SK-N-SH (cell line): ENCODE measurements at regions not wholly inside any gene's neighbourhood (a gene's known extent, or its start where the extent isn't known, plus 50 kb on each side); places are given as distances from the start of the nearest gene placed in this dataset.

ENCODE experiments used
- CTCF ChIA-PET: fragments of 300-600, 350-600 bp; formaldehyde crosslinking; extraction: SDS; loops from one replicate; lab custom pipeline; 2021; lab: Yijun Ruan, JAX
- POLR2A ChIA-PET: fragments of 350-600 bp; sonication (Branson Sonifier 250); formaldehyde crosslinking; extraction: SDS; loops from one replicate; lab custom pipeline; 2020; ENCODE audit warnings: antibody characterized with exemption, inconsistent platforms; lab: Yijun Ruan, JAX
- DNase-seq: peaks from one replicate; pipeline ENCODE4 v3.0.0; 2012
- H2AFZ ChIP-seq: fragments of 200-600 bp; sonication (generic); 2 replicates; pipeline ENCODE4 v1.8.1; 2016; ENCODE audit warnings: antibody characterized with exemption, mild to moderate bottlenecking, low read depth
- H3F3A ChIP-seq: fragments of 200-600 bp; sonication (generic); replicated peaks from 2 replicates; pipeline ENCODE3; 2016; ENCODE audit warnings: antibody characterized with exemption, mild to moderate bottlenecking; ENCODE audit not compliant: insufficient read depth
- H3K27ac ChIP-seq, 2 experiments: fragments of 200-500 bp in 1 of 2; fragments of 200-600 bp in 1 of 2; sonication (Bioruptor generic) in 1 of 2; sonication (generic), shearing (Covaris generic) in 1 of 2; 2 replicates each; pipeline versions ENCODE4 v1.5.1 to v1.6.1; 2014 to 2016; ENCODE audit warnings: low read depth in 2 of 2, inconsistent platforms in 1 of 2, low read length in 1 of 2, mild to moderate bottlenecking in 1 of 2, mixed read lengths in 1 of 2
- H3K27me3 ChIP-seq: fragments of 200-600 bp; sonication (generic), shearing (Covaris generic); 2 replicates; pipeline ENCODE4 v1.6.1; 2016; ENCODE audit warnings: mixed run types; ENCODE audit not compliant: insufficient read depth
- H3K36me3 ChIP-seq, 2 experiments: fragments of 200-500 bp in 1 of 2; fragments of 200-600 bp in 1 of 2; sonication (Bioruptor generic) in 1 of 2; sonication (generic) in 1 of 2; replicated peaks in 1 of 2; 2 replicates each; pipeline versions ENCODE3 to v1.5.1; 2014 to 2016; ENCODE audit warnings: low read length in 1 of 2, mild to moderate bottlenecking in 1 of 2; ENCODE audit not compliant: insufficient read depth in 2 of 2, control insufficient read depth in 1 of 2
- H3K4me1 ChIP-seq, 2 experiments: fragments of 200-500 bp in 1 of 2; fragments of 200-600 bp in 1 of 2; sonication (Bioruptor generic) in 1 of 2; sonication (generic), shearing (Covaris generic) in 1 of 2; 2 replicates each; pipeline versions ENCODE4 v1.5.1 to v1.6.1; 2014 to 2016; ENCODE audit warnings: low read depth in 1 of 2, low read length in 1 of 2, mixed run types in 1 of 2; ENCODE audit not compliant: insufficient read depth in 2 of 2, control insufficient read depth in 1 of 2
- H3K4me2 ChIP-seq: fragments of 200-600 bp; sonication (generic), shearing (Covaris generic); 2 replicates; pipeline ENCODE4 v1.6.1; 2017; ENCODE audit warnings: mixed run types
- H3K4me3 ChIP-seq, 2 experiments: fragments of 200-500 bp in 1 of 2; fragments of 200-600 bp in 1 of 2; sonication (Bioruptor generic) in 1 of 2; sonication (generic), shearing (Covaris generic) in 1 of 2; 2 replicates each; pipeline versions ENCODE4 v1.5.1 to v1.8.1; 2014 to 2016; ENCODE audit warnings: low read depth in 2 of 2, inconsistent platforms in 1 of 2, low read length in 1 of 2, mild to moderate bottlenecking in 1 of 2, mixed read lengths in 1 of 2, moderate library complexity in 1 of 2
- H3K79me2 ChIP-seq: fragments of 200-600 bp; sonication (generic); 2 replicates; pipeline ENCODE4 v1.8.1; 2017; ENCODE audit warnings: mild to moderate bottlenecking; ENCODE audit not compliant: insufficient read depth
- H3K9ac ChIP-seq: fragments of 200-600 bp; sonication (generic); 2 replicates; pipeline ENCODE4 v1.6.1; 2017; ENCODE audit warnings: mixed run types
- H3K9me2 ChIP-seq: fragments of 200-600 bp; sonication (generic); 2 replicates; pipeline ENCODE4 v1.6.1; 2017; ENCODE audit warnings: mixed run types
- H3K9me3 ChIP-seq: fragments of 200-600 bp; sonication (generic); 2 replicates; pipeline ENCODE4 v1.6.1; 2017; ENCODE audit warnings: mixed run types, mild to moderate bottlenecking, moderate library complexity
- H4K20me1 ChIP-seq: fragments of 200-600 bp; sonication (generic); 2 replicates; pipeline ENCODE4 v1.6.1; 2017; ENCODE audit warnings: mild to moderate bottlenecking, mixed run types; ENCODE audit not compliant: insufficient read depth
- CHD2 ChIP-seq: fragments of 150-350 bp; IDR thresholded peaks from 2 replicates; pipeline ENCODE4 v1.6.1; 2018; ENCODE audit warnings: low read length; ENCODE audit not compliant: partially characterized antibody
- EP300 ChIP-seq, 2 experiments: IDR thresholded peaks; 2 replicates each; pipeline versions ENCODE4 v1.4.0 to v1.6.1; 2012; ENCODE audit warnings: borderline replicate concordance in 1 of 2, low read depth in 1 of 2, low read length in 1 of 2
- GATA2 ChIP-seq: sonication (generic); formaldehyde crosslinking; IDR thresholded peaks from 2 replicates; pipeline ENCODE4 v1.5.0; 2020; ENCODE audit warnings: mild to moderate bottlenecking, missing genetic modification reagents
- IRF3 ChIP-seq: fragments of 150-350 bp; IDR thresholded peaks from 2 replicates; pipeline ENCODE4 v1.6.1; 2016; ENCODE audit warnings: mild to moderate bottlenecking, low read depth, low read length
- NFIC ChIP-seq: IDR thresholded peaks from 2 replicates; pipeline ENCODE4 v1.4.0; 2012; ENCODE audit warnings: borderline replicate concordance
- NRF1 ChIP-seq: IDR thresholded peaks from 2 replicates; pipeline ENCODE4 v1.6.1; 2012; ENCODE audit warnings: low read depth, mild to moderate bottlenecking, low read length
- RAD21 ChIP-seq: IDR thresholded peaks from 2 replicates; pipeline ENCODE4 v1.6.1; 2012; ENCODE audit warnings: mild to moderate bottlenecking, low read length
- REST ChIP-seq: IDR thresholded peaks from 2 replicates; pipeline ENCODE4 v1.6.1; 2012; ENCODE audit warnings: mild to moderate bottlenecking, low read depth, low read length, moderate library complexity
- RFX5 ChIP-seq: IDR thresholded peaks from 2 replicates; pipeline ENCODE4 v1.6.1; 2012; ENCODE audit warnings: mild to moderate bottlenecking, improper control_type of control experiment, low read length
- SMC3 ChIP-seq: IDR thresholded peaks from 2 replicates; pipeline ENCODE4 v1.6.1; 2012; ENCODE audit warnings: low read depth, low read length, improper control_type of control experiment
- TCF12 ChIP-seq: IDR thresholded peaks from 2 replicates; pipeline ENCODE4 v1.4.0; 2012
- TEAD4 ChIP-seq: IDR thresholded peaks from 2 replicates; pipeline ENCODE4 v1.4.0; 2012; ENCODE audit warnings: mild to moderate bottlenecking, borderline replicate concordance; ENCODE audit not compliant: insufficient read depth
- USF1 ChIP-seq: IDR thresholded peaks from 2 replicates; pipeline ENCODE4 v1.4.0; 2012; ENCODE audit warnings: low read depth, borderline replicate concordance
- USF2 ChIP-seq: fragments of 150-350 bp; IDR thresholded peaks from 2 replicates; pipeline ENCODE4 v1.6.1; 2017; ENCODE audit warnings: antibody characterized with exemption, low read length, low read depth, borderline replicate concordance
- YY1 ChIP-seq: IDR thresholded peaks from 2 replicates; pipeline ENCODE4 v1.4.0; 2012; ENCODE audit warnings: low read depth, mild to moderate bottlenecking
- WGBS: methylation state at CpG from one replicate; pipeline ENCODE4 v1.1.6; 2017; ENCODE audit warnings: low lambda C conversion rate; 5-methylcytosine and 5-hydroxymethylcytosine counted together
- TF ChIP-seq, protein P1 (sequence below): IDR thresholded peaks from 2 replicates; pipeline ENCODE4; 2012
- TF ChIP-seq, protein P2 (sequence below): IDR thresholded peaks from 2 replicates; pipeline ENCODE4 v1.4.0; 2012; ENCODE audit warnings: low read depth, borderline replicate concordance
- TF ChIP-seq, protein P3 (sequence below): IDR thresholded peaks from 2 replicates; pipeline ENCODE4 v1.4.0; 2012; ENCODE audit warnings: low read depth

DNA sequence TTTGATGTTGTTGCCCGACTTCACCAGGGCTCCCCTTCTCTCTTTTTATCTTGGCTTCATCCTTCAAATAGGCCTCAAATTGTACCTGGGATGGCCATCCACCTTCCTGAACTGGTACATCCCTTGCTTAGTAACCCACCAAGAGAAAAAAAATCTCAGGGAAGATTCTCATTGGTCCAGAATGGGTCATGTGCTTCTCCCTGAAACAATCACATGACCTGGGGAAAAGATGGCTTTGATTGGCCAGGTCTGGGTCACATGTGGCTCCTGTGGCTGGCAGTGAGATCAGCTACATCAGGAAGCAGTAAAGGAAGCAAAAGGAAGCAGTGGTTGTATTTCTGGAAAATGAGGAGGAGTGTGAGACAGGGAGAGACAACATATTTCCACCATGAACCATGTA, 540.2 kb downstream of the MIAT start:
- Histone ChIP-seq H3F3A (no peaks in the 10 kb centered on the region), H3K9me2 (no peaks in the 10 kb centered on the region), H3K27me3 (no peaks in the 10 kb centered on the region), H3K4me1 (0 out of 4 replicates have a peak, but pooled peaks cover 0 to under 1% of the 10 kb centered on the region in 2 experiments), H3K9ac (no peak overlapping the region), H3K4me2 (no peak overlapping the region), H3K9me3 (no peaks in the 10 kb centered on the region), H2AFZ (no peak overlapping the region), H3K27ac (no peak overlapping the region), H4K20me1 (no peaks in the 10 kb centered on the region), H3K4me3 (no peak overlapping the region), H3K79me2 (no peaks in the 10 kb centered on the region), H3K36me3 (no peaks in the 10 kb centered on the region)
- TF ChIP-seq GATA2 (no peak), EP300 (IDR thresholded peaks at IDR 0.05; ENCODE audit: borderline replicate concordance in 1 of 2, low read depth in 1 of 2, low read length in 1 of 2) (no peak), TCF12 (no peak), USF1 (peak; percentile 25; the same call in 1 of the 2 replicates)
- ChIA-PET CTCF (no interaction called here), POLR2A (no interaction called here)
- no peak for DNase-seq
- 67% methylated on average over 1 of the region's 1 CpG for WGBS

DNA sequence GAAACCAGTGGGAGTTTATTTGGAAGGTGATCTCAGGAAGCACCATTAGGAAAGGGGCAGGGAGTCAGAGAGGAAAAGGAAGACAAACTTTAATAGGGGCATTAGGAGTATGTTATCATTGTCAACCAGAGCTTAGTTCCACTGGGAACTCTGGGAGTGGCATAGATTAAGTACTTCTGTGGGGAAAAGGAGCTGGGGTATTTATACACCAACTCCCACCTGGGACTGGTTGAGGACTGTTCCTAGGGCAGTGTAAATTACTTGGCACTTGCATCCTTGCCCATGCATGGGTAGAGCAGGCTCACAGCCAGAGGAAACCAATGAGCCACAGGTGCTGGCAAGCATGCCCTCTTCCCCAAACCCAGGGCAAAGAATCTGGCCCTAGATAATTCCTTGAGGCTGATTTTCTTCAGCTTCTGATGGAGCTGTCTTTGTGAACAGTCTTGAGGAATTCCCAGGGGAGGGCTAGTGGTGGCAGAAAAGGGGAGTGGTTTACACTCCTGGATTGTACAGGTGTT, 541.2 kb downstream of the MIAT start:
- no peak overlapping the region for H3K9ac ChIP-seq
- no peaks in the 10 kb centered on the region for H4K20me1 ChIP-seq
- peaks cover 0 to 10% of the 10 kb centered on the region in 2 experiments; a peak in 2 of 4 replicates for H3K4me1 ChIP-seq
- H3K9me2 ChIP-seq, result no peaks in the 10 kb centered on the region
- H3K27me3 ChIP-seq, result no peaks in the 10 kb centered on the region
- H3K36me3 ChIP-seq, result no peaks in the 10 kb centered on the region
- no peak overlapping the region for H3K27ac ChIP-seq
- no peak overlapping the region for H3K4me2 ChIP-seq
- DNase-seq, result no peak
- H3K9me3 ChIP-seq, result no peaks in the 10 kb centered on the region
- H2AFZ ChIP-seq, result no peak overlapping the region
- ChIA-PET CTCF (interaction anchor here (0.9 kb wide), 1 partner anchor 8 kb away, joined by 3 read pairs; no protein-coding TSS in a partner anchor), POLR2A (no interaction called here)
- no peak overlapping the region for H3K4me3 ChIP-seq
- H3F3A ChIP-seq, result no peaks in the 10 kb centered on the region
- H3K79me2 ChIP-seq, result no peaks in the 10 kb centered on the region
- TF ChIP-seq, protein P1, sequence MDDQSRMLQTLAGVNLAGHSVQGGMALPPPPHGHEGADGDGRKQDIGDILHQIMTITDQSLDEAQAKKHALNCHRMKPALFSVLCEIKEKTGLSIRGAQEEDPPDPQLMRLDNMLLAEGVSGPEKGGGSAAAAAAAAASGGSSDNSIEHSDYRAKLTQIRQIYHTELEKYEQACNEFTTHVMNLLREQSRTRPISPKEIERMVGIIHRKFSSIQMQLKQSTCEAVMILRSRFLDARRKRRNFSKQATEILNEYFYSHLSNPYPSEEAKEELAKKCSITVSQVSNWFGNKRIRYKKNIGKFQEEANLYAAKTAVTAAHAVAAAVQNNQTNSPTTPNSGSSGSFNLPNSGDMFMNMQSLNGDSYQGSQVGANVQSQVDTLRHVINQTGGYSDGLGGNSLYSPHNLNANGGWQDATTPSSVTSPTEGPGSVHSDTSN, result no peak
- TF ChIP-seq NFIC (no peak), USF2 (no peak), YY1 (no peak), NRF1 (no peak), RAD21 (no peak), EP300 (IDR thresholded peaks at IDR 0.05; ENCODE audit: borderline replicate concordance in 1 of 2, low read depth in 1 of 2, low read length in 1 of 2) (no peak), SMC3 (no peak), TEAD4 (no peak), REST (no peak), CHD2 (no peak), IRF3 (no peak), RFX5 (no peak)
- TF ChIP-seq, protein P2, sequence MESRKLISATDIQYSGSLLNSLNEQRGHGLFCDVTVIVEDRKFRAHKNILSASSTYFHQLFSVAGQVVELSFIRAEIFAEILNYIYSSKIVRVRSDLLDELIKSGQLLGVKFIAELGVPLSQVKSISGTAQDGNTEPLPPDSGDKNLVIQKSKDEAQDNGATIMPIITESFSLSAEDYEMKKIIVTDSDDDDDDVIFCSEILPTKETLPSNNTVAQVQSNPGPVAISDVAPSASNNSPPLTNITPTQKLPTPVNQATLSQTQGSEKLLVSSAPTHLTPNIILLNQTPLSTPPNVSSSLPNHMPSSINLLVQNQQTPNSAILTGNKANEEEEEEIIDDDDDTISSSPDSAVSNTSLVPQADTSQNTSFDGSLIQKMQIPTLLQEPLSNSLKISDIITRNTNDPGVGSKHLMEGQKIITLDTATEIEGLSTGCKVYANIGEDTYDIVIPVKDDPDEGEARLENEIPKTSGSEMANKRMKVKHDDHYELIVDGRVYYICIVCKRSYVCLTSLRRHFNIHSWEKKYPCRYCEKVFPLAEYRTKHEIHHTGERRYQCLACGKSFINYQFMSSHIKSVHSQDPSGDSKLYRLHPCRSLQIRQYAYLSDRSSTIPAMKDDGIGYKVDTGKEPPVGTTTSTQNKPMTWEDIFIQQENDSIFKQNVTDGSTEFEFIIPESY, result no peak
- TF ChIP-seq, protein P3, sequence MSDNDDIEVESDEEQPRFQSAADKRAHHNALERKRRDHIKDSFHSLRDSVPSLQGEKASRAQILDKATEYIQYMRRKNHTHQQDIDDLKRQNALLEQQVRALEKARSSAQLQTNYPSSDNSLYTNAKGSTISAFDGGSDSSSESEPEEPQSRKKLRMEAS, result no peak
